ENCODE measurements at regions not wholly inside any gene's neighbourhood (a gene's known extent, or its start where the extent isn't known, plus 50 kb on each side); places are given as distances from the start of the nearest gene placed in this dataset.

DNA sequence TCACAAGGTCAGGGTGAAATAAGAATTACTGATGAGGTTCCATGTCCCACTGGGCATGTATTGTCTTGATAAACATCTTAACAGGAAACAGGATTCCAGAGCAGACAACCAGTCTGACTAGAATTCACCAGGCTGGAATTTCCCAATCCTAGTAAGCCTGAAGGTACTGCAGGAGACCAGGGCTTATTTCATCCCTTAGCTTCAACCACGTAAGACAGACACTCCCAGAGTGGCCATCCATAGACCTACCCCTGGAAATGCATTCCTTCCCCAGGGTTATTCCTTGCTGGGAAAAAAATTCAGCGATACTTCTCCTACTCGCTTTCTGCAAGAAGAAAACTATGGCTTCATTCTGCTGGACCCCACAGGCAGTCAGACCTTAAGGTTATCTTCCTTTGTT is 785.4 kb downstream of the NR2F1-AS1 start:
- H3K9me3 ChIP-seq = no peaks in the 10 kb centered on the region
- TF ChIP-seq, protein P1, sequence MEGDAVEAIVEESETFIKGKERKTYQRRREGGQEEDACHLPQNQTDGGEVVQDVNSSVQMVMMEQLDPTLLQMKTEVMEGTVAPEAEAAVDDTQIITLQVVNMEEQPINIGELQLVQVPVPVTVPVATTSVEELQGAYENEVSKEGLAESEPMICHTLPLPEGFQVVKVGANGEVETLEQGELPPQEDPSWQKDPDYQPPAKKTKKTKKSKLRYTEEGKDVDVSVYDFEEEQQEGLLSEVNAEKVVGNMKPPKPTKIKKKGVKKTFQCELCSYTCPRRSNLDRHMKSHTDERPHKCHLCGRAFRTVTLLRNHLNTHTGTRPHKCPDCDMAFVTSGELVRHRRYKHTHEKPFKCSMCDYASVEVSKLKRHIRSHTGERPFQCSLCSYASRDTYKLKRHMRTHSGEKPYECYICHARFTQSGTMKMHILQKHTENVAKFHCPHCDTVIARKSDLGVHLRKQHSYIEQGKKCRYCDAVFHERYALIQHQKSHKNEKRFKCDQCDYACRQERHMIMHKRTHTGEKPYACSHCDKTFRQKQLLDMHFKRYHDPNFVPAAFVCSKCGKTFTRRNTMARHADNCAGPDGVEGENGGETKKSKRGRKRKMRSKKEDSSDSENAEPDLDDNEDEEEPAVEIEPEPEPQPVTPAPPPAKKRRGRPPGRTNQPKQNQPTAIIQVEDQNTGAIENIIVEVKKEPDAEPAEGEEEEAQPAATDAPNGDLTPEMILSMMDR (IDR thresholded peaks at IDR 0.05) = no peak
- DNase-seq (no peak), FAIRE-seq (no peak), ATAC-seq (no peak)
- no peaks in the 10 kb centered on the region for H3K36me3 ChIP-seq
- H3K27ac ChIP-seq = no peak overlapping the region
- peaks cover 0 to 6% (median 0%) of the 10 kb centered on the region in 3 donors for H3K4me1 ChIP-seq
- intact Hi-C loops (cut with DNase I) = no loop called here
- no peak overlapping the region for H3K4me3 ChIP-seq
- no peaks in the 10 kb centered on the region for H3K27me3 ChIP-seq
- WGBS, 2 donors = 78 to 90% methylated on average over 3 of the region's 3 CpGs

DNA sequence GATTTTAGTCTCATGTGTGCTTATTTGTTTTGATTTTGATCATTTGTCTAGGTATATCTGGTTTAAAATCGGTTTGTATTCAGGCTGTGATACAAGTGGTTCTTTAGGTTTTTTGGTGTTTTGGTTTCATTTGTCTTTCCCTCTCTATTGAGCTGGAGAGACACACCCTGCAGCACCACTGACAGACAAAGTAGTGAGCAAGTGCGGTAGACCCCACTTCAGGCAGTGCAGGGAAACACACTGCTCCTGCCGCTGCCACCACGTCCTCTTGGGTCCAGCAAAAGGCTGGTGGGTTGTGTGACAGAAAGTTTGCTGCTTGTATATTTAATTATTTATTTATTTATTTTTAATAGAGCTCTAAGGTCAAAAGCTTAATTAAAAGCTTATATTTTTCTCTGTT is 801.0 kb downstream of the NR2F1-AS1 start:
- intact Hi-C loops (cut with DNase I) = no loop called here
- FAIRE-seq (no peak), ATAC-seq (no peak), DNase-seq (no peak)
- H3K4me1 ChIP-seq = no peaks in the 10 kb centered on the region
- no peak overlapping the region for H3K4me3 ChIP-seq
- no peak overlapping the region for H3K27ac ChIP-seq
- WGBS, 2 donors = 51 to 67% methylated on average over 4 of the region's 4 CpGs
- no peaks in the 10 kb centered on the region for H3K9me3 ChIP-seq
- H3K27me3 ChIP-seq = no peaks in the 10 kb centered on the region
- TF ChIP-seq, protein P1 (IDR thresholded peaks at IDR 0.05) = no peak
- no peaks in the 10 kb centered on the region for H3K36me3 ChIP-seq

DNA sequence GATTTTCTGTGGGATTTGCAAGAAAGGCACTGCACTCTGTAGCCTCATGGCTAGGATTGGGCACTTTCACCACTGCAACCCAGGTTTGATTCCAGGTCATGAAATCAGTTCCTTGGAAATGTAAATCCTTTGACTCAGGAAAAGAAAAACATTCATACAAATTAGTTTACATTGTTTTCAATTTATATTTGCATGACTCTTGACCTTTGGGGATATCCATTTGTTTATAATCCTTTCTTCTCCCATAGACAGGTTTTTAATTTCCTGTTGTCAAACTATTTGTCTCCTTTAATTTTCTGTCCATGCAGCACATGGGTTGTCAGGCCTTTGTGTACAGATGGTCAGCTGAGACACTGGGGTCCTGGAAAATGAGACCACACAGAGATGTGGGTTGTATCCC is 801.5 kb downstream of the NR2F1-AS1 start:
- Histone ChIP-seq H3K4me1 (no peaks in the 10 kb centered on the region), H3K9me3 (no peaks in the 10 kb centered on the region), H3K4me3 (no peak overlapping the region), H3K27ac (no peak overlapping the region), H3K27me3 (no peaks in the 10 kb centered on the region), H3K36me3 (no peaks in the 10 kb centered on the region)
- intact Hi-C loops (cut with DNase I) = no loop called here
- no peak for FAIRE-seq
- TF ChIP-seq, protein P1 (IDR thresholded peaks at IDR 0.05) = no peak
- ATAC-seq = no peak
- no peak for DNase-seq

DNA sequence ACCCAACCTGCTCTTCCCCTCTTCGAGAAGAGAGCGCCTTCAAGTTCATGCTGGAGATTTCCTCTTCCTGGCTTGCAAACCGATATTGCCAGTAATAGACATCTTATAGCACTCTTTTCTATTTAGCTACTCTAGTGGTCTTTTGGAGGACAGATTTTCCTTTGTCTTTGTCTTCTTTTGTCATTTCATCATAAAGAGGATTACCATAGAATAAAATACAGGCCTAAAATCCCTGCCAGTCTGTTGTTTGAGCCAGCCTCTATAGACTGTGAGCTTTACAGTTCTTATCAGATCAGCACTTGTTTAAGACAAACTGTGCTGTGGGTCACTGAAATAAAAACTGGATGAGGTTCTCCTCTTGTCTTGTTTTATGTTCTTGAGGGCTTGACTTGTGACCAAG is 802.8 kb downstream of the NR2F1-AS1 start:
- Histone ChIP-seq H3K27ac (no peak overlapping the region), H3K27me3 (no peaks in the 10 kb centered on the region), H3K4me1 (no peaks in the 10 kb centered on the region), H3K4me3 (no peak overlapping the region), H3K9me3 (no peaks in the 10 kb centered on the region), H3K36me3 (no peaks in the 10 kb centered on the region)
- TF ChIP-seq, protein P1 (IDR thresholded peaks at IDR 0.05) = no peak
- ATAC-seq (no peak), FAIRE-seq (no peak), DNase-seq (no peak)
- WGBS, 2 donors = 86 to 94% methylated on average over 3 of the region's 3 CpGs
- intact Hi-C loops (cut with DNase I) = no loop called here

DNA sequence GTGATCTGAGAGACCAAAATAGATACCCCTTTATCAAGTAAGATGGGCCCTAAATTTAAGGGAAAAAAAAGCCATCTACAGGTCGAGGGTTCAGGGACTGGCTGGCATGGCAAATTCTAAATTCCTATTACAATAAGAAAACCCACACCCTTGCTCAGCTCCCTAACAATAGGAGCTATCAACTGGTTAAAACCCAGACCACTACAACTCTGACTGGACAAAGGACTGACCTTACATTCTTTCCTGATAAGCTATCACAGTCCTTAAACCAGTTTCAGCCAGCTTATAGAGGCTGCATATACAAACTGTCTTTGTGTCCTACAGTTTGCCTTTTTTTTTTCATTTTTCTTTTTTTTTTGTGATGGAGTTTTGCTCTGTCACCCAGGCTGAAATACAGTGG is 803.6 kb downstream of the NR2F1-AS1 start:
- Histone ChIP-seq H3K27ac (no peak overlapping the region), H3K4me3 (no peak overlapping the region), H3K9me3 (no peaks in the 10 kb centered on the region), H3K36me3 (no peaks in the 10 kb centered on the region), H3K4me1 (no peaks in the 10 kb centered on the region), H3K27me3 (no peaks in the 10 kb centered on the region)
- FAIRE-seq (no peak), ATAC-seq (no peak), DNase-seq (no peak)
- intact Hi-C loops (cut with DNase I) = no loop called here
- TF ChIP-seq, protein P1 (IDR thresholded peaks at IDR 0.05) = no peak
- 23 to 29% methylated on average over 1 of the region's 1 CpG for WGBS, 2 donors
